Endodermal cell (in vitro differentiated cells): ENCODE measurements at regions not wholly inside any gene's neighbourhood (a gene's known extent, or its start where the extent isn't known, plus 50 kb on each side); places are given as distances from the start of the nearest gene placed in this dataset.

Source experiments
- DNase-seq: peaks from one replicate; pipeline ENCODE4 v3.0.0-alpha.2; 2017
- H3K27ac ChIP-seq: 2 replicates; pipeline ENCODE4 v1.5.1; 2013; ENCODE audit warnings: mild to moderate bottlenecking, low read depth, low read length, moderate library complexity
- H3K27me3 ChIP-seq: 2 replicates; pipeline ENCODE4 v1.6.1; 2013; ENCODE audit warnings: mild to moderate bottlenecking, low read length, moderate library complexity; ENCODE audit not compliant: insufficient read depth, control insufficient read depth, poor library complexity, severe bottlenecking
- H3K36me3 ChIP-seq: 2 replicates; pipeline ENCODE4 v1.7.0; 2013; ENCODE audit warnings: mild to moderate bottlenecking, low read length, moderate library complexity; ENCODE audit not compliant: control insufficient read depth, insufficient read depth
- H3K4me1 ChIP-seq: one replicate; pipeline ENCODE4 v1.7.0; 2013; ENCODE audit warnings: low read length; ENCODE audit not compliant: control insufficient read depth, insufficient read depth
- H3K4me3 ChIP-seq: 2 replicates; pipeline ENCODE4 v1.5.1; 2013; ENCODE audit warnings: mild to moderate bottlenecking, low read length, moderate library complexity
- H3K9ac ChIP-seq: 2 replicates; pipeline ENCODE4 v1.6.1; 2013; ENCODE audit warnings: mild to moderate bottlenecking, low read length, moderate library complexity; ENCODE audit not compliant: poor library complexity, severe bottlenecking; ENCODE audit errors: extremely low read depth
- H3K9me3 ChIP-seq: 2 replicates; pipeline ENCODE4 v1.6.1; 2013; ENCODE audit warnings: mild to moderate bottlenecking, low read length, moderate library complexity; ENCODE audit not compliant: control insufficient read depth
- H3K27ac Mint-ChIP-seq: 2 replicates; pipeline ENCODE4 v1.8.0; 2020; ENCODE audit warnings: mixed read lengths
- H3K27me3 Mint-ChIP-seq: 2 replicates; pipeline ENCODE4 v1.8.0; 2021; ENCODE audit warnings: mild to moderate bottlenecking, mixed read lengths; ENCODE audit not compliant: insufficient read depth
- H3K36me3 Mint-ChIP-seq: 2 replicates; pipeline ENCODE4 v1.8.0; 2020; ENCODE audit warnings: low read depth, mixed read lengths
- H3K4me1 Mint-ChIP-seq: 2 replicates; pipeline ENCODE4 v1.8.0; 2020; ENCODE audit warnings: mixed read lengths
- H3K4me3 Mint-ChIP-seq: 2 replicates; pipeline ENCODE4 v1.8.0; 2020; ENCODE audit warnings: mild to moderate bottlenecking, moderate library complexity, mixed read lengths
- H3K9me3 Mint-ChIP-seq: 2 replicates; pipeline ENCODE4 v1.8.0; 2020; ENCODE audit warnings: mild to moderate bottlenecking, mixed read lengths
- CTCF ChIP-seq: fragments of 200-600 bp; sonication (generic); conservative IDR thresholded peaks from 2 replicates; pipeline ENCODE4 v1.5.0; 2021; ENCODE audit warnings: antibody characterized with exemption, mild to moderate bottlenecking
- WGBS, 2 experiments: methylation state at CpG; one replicate each; pipeline versions ENCODE4 v1.1.5 to v1.1.7; 2013; ENCODE audit warnings: missing lambda C conversion rate in 2 of 2, mixed read lengths in 1 of 2; ENCODE audit not compliant: insufficient coverage in 1 of 2, insufficient read length in 1 of 2; 5-methylcytosine and 5-hydroxymethylcytosine counted together

- Mint-ChIP-seq H3K9me3 (peaks cover 2% of the 10 kb centered on the region), H3K36me3 (no peaks in the 10 kb centered on the region), H3K4me3 (no peak overlapping the region), H3K27ac (no peak overlapping the region), H3K27me3 (no peaks in the 10 kb centered on the region), H3K4me1 (no peaks in the 10 kb centered on the region)
- H3K4me3 ChIP-seq = no peak overlapping the region
- H3K36me3 ChIP-seq = no peaks in the 10 kb centered on the region
- no peaks in the 10 kb centered on the region for H3K9me3 ChIP-seq
- H3K9ac ChIP-seq = no peak overlapping the region
- H3K27me3 ChIP-seq = no peaks in the 10 kb centered on the region
- no peaks in the 10 kb centered on the region for H3K4me1 ChIP-seq
- WGBS, 2 experiments = 90 to 100% methylated on average over 4 to 5 of the region's 5 CpGs
- no peak for TF ChIP-seq CTCF
- no peak overlapping the region for H3K27ac ChIP-seq
- no peak for DNase-seq
Measured at GRCh38 chr2:195475336-195475735, 181.7 kb upstream of the SLC39A10 start.

DNA sequence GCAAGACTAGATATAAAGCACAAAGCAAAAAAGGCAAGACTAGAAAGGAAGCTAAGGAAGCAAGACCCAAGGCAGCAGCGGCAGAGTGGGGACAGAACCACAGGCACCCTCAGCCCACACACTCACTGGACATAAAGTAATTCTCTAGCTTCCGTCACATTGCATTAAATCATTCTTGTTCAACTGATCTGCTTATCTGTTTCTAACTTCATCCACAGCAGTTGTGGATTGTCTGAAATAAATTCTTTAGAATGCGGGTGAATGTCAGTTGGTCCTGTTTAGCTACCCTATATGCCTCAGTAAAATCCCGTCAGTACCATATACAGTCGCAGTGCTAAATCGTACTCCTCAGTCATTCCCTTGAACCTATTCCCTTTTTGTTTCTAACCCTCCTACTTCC is 183.2 kb upstream of the SLC39A10 start:
- Mint-ChIP-seq H3K36me3 (no peaks in the 10 kb centered on the region), H3K27ac (no peak overlapping the region), H3K4me1 (no peaks in the 10 kb centered on the region), H3K9me3 (peaks cover 2% of the 10 kb centered on the region), H3K27me3 (no peaks in the 10 kb centered on the region), H3K4me3 (no peak overlapping the region)
- Histone ChIP-seq H3K36me3 (no peaks in the 10 kb centered on the region), H3K27ac (no peak overlapping the region), H3K4me1 (no peaks in the 10 kb centered on the region), H3K9me3 (no peaks in the 10 kb centered on the region), H3K4me3 (no peak overlapping the region), H3K9ac (no peak overlapping the region), H3K27me3 (no peaks in the 10 kb centered on the region)
- DNase-seq = no peak
- no peak for TF ChIP-seq CTCF
- 94 to 96% methylated on average over 5 to 6 of the region's 6 CpGs for WGBS, 2 experiments

- Histone ChIP-seq H3K4me1 (no peaks in the 10 kb centered on the region), H3K9me3 (no peaks in the 10 kb centered on the region), H3K27me3 (peaks cover 7% of the 10 kb centered on the region), H3K36me3 (no peaks in the 10 kb centered on the region), H3K9ac (no peak overlapping the region), H3K27ac (no peak overlapping the region), H3K4me3 (no peak overlapping the region)
- no peaks in the 10 kb centered on the region for H3K27me3 Mint-ChIP-seq
- peaks cover 1% of the 10 kb centered on the region for H3K9me3 Mint-ChIP-seq
- no peak overlapping the region for H3K4me3 Mint-ChIP-seq
- WGBS, 2 experiments = 94 to 96% methylated on average over 2 to 3 of the region's 3 CpGs
- no peaks in the 10 kb centered on the region for H3K4me1 Mint-ChIP-seq
- no peak overlapping the region for H3K27ac Mint-ChIP-seq
- DNase-seq = no peak
- H3K36me3 Mint-ChIP-seq = no peaks in the 10 kb centered on the region
- no peak for TF ChIP-seq CTCF
Measured at GRCh38 chr2:195472501-195473234, 184.4 kb upstream of the SLC39A10 start.
